Lung (tissue), 11 donors: ENCODE measurements at regions not wholly inside any gene's neighbourhood (a gene's known extent, or its start where the extent isn't known, plus 50 kb on each side); places are given as distances from the start of the nearest gene placed in this dataset.
"Not testable (repeated sequence)": the region's sequence is repeated elsewhere in the genome, so short reads cannot be mapped to it uniquely, and the experiment has no call there.

Experiments
- ATAC-seq: fragments of 200-7000 bp; cut with Tn5 transposase; one replicate; pipeline ENCODE4 v1.9.1; 2020; ENCODE audit warnings: moderate number of reproducible peaks; ENCODE audit not compliant: insufficient read depth, low FRiP score
- DNase-seq, 3 donors: peaks; one replicate each; pipeline ENCODE4 v3.0.0-alpha.2; 2013 to 2017
- H3K27ac ChIP-seq, 2 donors: one replicate each; pipeline ENCODE4 v1.5.1; 2013; ENCODE audit warnings: mild to moderate bottlenecking in 2 of 2, moderate library complexity in 2 of 2, control low read depth in 1 of 2, inconsistent platforms in 1 of 2, low read depth in 1 of 2, low read length in 1 of 2
- H3K27me3 ChIP-seq, 3 donors: one replicate each; pipeline ENCODE4 v1.5.1; 2013; ENCODE audit warnings: low read length in 2 of 3; ENCODE audit not compliant: control insufficient read depth in 3 of 3, insufficient read depth in 3 of 3
- H3K36me3 ChIP-seq, 4 donors: one replicate each; pipeline ENCODE4 v1.5.1; 2013; ENCODE audit warnings: low read length in 4 of 4, mild to moderate bottlenecking in 1 of 4, moderate library complexity in 1 of 4; ENCODE audit not compliant: control insufficient read depth in 4 of 4, insufficient read depth in 4 of 4
- H3K4me1 ChIP-seq, 5 donors: one replicate each; pipeline ENCODE4 v1.5.1; 2013; ENCODE audit warnings: low read length in 5 of 5, mild to moderate bottlenecking in 2 of 5, moderate library complexity in 1 of 5; ENCODE audit not compliant: control insufficient read depth in 5 of 5, insufficient read depth in 5 of 5
- H3K4me3 ChIP-seq: one replicate; pipeline ENCODE4 v1.5.1; 2013; ENCODE audit warnings: mild to moderate bottlenecking, control low read depth, moderate library complexity
- H3K9ac ChIP-seq, 2 donors: one replicate each; pipeline ENCODE4 v1.5.1; 2013; ENCODE audit warnings: low read length in 2 of 2, control low read depth in 1 of 2; ENCODE audit not compliant: insufficient read depth in 1 of 2
- H3K9me3 ChIP-seq, 4 donors: one replicate each; pipeline ENCODE4 v1.5.1; 2013; ENCODE audit warnings: low read length in 3 of 4, mild to moderate bottlenecking in 1 of 4, moderate library complexity in 1 of 4; ENCODE audit not compliant: control insufficient read depth in 4 of 4, insufficient read depth in 3 of 4
- WGBS, 2 donors: extraction: QIAGEN DNeasy Blood & Tissue Kit; methylation state at CpG; one replicate each; pipeline ENCODE4 v1.1.7; 2013; 5-methylcytosine and 5-hydroxymethylcytosine counted together
- TF ChIP-seq, protein P1 (sequence below): IDR thresholded peaks from 2 replicates; pipeline ENCODE4 v1.5.1; 2012; ENCODE audit warnings: mild to moderate bottlenecking; ENCODE audit errors: control extremely low read depth, extremely low read depth
- donor health status: control.
- donor health status: control.
- donor health status: Bipolar disorder and iron deficiency.
- donor health status: healthy.
- donor health status: DM: yes; HTN: yes; CAD: no.

DNA sequence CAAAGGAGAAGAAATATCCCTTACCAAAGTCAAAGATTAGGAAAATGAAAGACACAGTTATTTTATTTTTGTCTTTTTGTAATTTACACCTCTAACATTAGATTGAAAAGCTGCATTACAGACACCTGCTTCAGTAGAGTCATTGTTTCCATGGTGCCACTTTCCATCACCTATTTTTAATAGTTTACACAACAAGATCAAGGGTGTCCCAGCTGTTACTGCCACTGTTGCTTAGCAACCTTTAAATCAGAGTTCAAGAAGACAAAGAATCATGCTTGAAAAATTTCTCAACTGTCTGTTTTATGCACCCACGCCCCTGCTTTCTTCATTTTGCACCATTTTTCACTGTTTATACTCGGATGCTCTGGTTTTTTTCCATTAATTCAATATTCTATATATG, 668.2 kb upstream of the GJE1 start:
- no peak for ATAC-seq
- Histone ChIP-seq H3K9ac (no peak overlapping the region), H3K27ac (peak overlapping the region in 1 of 2 donors; percentile 21), H3K9me3 (no peaks in the 10 kb centered on the region), H3K27me3 (no peaks in the 10 kb centered on the region), H3K4me3 (no peak overlapping the region), H3K36me3 (no peaks in the 10 kb centered on the region), H3K4me1 (peaks cover 0 to 5% (median 0%) of the 10 kb centered on the region in 5 donors)
- TF ChIP-seq, protein P1, sequence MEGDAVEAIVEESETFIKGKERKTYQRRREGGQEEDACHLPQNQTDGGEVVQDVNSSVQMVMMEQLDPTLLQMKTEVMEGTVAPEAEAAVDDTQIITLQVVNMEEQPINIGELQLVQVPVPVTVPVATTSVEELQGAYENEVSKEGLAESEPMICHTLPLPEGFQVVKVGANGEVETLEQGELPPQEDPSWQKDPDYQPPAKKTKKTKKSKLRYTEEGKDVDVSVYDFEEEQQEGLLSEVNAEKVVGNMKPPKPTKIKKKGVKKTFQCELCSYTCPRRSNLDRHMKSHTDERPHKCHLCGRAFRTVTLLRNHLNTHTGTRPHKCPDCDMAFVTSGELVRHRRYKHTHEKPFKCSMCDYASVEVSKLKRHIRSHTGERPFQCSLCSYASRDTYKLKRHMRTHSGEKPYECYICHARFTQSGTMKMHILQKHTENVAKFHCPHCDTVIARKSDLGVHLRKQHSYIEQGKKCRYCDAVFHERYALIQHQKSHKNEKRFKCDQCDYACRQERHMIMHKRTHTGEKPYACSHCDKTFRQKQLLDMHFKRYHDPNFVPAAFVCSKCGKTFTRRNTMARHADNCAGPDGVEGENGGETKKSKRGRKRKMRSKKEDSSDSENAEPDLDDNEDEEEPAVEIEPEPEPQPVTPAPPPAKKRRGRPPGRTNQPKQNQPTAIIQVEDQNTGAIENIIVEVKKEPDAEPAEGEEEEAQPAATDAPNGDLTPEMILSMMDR: no peak
- DNase-seq: peak in 1 of 3 donors; percentile 15
- 48 to 52% methylated on average over 2 of the region's 2 CpGs for WGBS, 2 donors

GRCh38 chr6:141463237-141463977, 669.3 kb upstream of the GJE1 start:
- TF ChIP-seq, protein P1: no peak
- ATAC-seq (no peak), DNase-seq (no peak)
- Histone ChIP-seq H3K36me3 (no peaks in the 10 kb centered on the region), H3K4me1 (peaks cover 0 to 5% (median 0%) of the 10 kb centered on the region in 5 donors), H3K9ac (no peak overlapping the region), H3K9me3 (no peaks in the 10 kb centered on the region), H3K27me3 (no peaks in the 10 kb centered on the region), H3K27ac (peak overlapping the region in 1 of 2 donors; percentile 70), H3K4me3 (no peak overlapping the region)
- 85 to 89% methylated on average over 8 of the region's 8 CpGs for WGBS, 2 donors

DNA sequence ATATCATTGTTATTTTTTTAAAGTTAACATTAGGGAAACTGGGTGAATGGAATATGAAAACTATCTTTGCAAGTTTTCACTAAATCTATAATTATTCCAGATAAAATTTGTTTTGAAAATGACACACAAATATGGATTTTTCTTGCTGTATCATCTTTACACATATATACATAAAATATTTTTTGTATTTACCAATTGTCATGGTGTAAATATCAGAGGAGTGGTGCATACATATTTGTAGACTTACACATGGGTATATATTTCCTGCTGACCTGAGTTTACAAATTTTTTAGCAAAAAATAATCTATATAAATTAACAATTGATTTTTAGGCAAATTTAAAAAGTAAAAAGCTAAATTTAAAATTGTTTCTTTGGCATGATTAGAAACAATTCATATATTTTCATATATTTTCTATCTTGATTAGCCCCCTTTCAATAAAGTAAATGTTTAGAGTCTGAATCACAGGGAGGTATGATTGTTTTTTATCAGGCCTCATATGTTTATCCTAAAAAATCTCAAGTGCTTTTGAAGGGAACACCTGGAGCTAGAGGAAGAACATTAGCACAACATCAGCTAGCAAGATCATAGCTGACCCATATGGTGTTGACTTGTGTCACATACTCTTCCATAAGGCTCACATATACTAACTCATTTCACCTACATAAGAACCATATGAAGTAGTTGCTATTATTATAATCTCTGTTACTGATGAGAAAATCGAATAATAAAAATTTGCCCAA, 671.8 kb upstream of the GJE1 start:
- no peaks in the 10 kb centered on the region for H3K36me3 ChIP-seq
- H3K27ac ChIP-seq: no peak overlapping the region
- no peaks in the 10 kb centered on the region for H3K27me3 ChIP-seq
- WGBS, 2 donors: 92 to 93% methylated on average over 1 of the region's 1 CpG
- no peak overlapping the region for H3K9ac ChIP-seq
- H3K4me3 ChIP-seq: no peak overlapping the region
- ATAC-seq (no peak), DNase-seq (no peak)
- H3K4me1 ChIP-seq: peaks cover 0 to 5% (median 0%) of the 10 kb centered on the region in 5 donors
- H3K9me3 ChIP-seq: no peaks in the 10 kb centered on the region
- TF ChIP-seq, protein P1: no peak

GRCh38 chr6:141460245-141460644, 672.5 kb upstream of the GJE1 start:
- not testable (repeated sequence) for H3K9me3 ChIP-seq, H3K4me1 ChIP-seq, H3K9ac ChIP-seq, H3K27me3 ChIP-seq, H3K36me3 ChIP-seq, H3K27ac ChIP-seq, ATAC-seq, H3K4me3 ChIP-seq, DNase-seq
- WGBS, 2 donors: 84 to 85% methylated on average over 5 of the region's 5 CpGs

GRCh38 chr6:141457984-141458383, 674.7 kb upstream of the GJE1 start:
- not testable (repeated sequence) for H3K4me3 ChIP-seq, H3K9me3 ChIP-seq, DNase-seq, H3K27me3 ChIP-seq, ATAC-seq, H3K36me3 ChIP-seq, H3K27ac ChIP-seq, H3K4me1 ChIP-seq, H3K9ac ChIP-seq
- 96 to 97% methylated on average over 4 to 5 of the region's 5 CpGs for WGBS, 2 donors
